ENCODE measurements at regions not wholly inside any gene's neighbourhood (a gene's known extent, or its start where the extent isn't known, plus 50 kb on each side); places are given as distances from the start of the nearest gene placed in this dataset.

GRCh38 chr1:172898866-172899265 is 151.9 kb downstream of the TNFSF18 start:
- no peak for TF ChIP-seq CTCF (IDR thresholded peaks at IDR 0.05; ENCODE audit: low read length)
- TF ChIP-seq EZH2 (IDR thresholded peaks at IDR 0.05; ENCODE audit: borderline replicate concordance, low read length) = no peak
